Loucy (cell line): ENCODE measurements at regions not wholly inside any gene's neighbourhood (a gene's known extent, or its start where the extent isn't known, plus 50 kb on each side); places are given as distances from the start of the nearest gene placed in this dataset.

Source experiments
- H2AFZ ChIP-seq: fragments of 200-600 bp; sonication (generic); 2 replicates; pipeline ENCODE4 v1.6.0; 2016; ENCODE audit warnings: antibody characterized with exemption, mild to moderate bottlenecking, low read length, moderate library complexity
- H3F3A ChIP-seq: fragments of 200-600 bp; 2 replicates; pipeline ENCODE4 v1.6.0; 2016; ENCODE audit warnings: antibody characterized with exemption, low read depth, mild to moderate bottlenecking
- H3K27me3 ChIP-seq: fragments of 200-600 bp; sonication (generic); 2 replicates; pipeline ENCODE4 v1.6.1; 2014; ENCODE audit warnings: low read length, mild to moderate bottlenecking; ENCODE audit not compliant: insufficient read depth, poor library complexity, severe bottlenecking
- H3K36me3 ChIP-seq: fragments of 200-600 bp; sonication (generic); 2 replicates; pipeline ENCODE4 v1.6.1; 2016; ENCODE audit warnings: low read length; ENCODE audit not compliant: insufficient read depth
- H3K4me1 ChIP-seq: fragments of 200-600 bp; sonication (generic); 2 replicates; pipeline ENCODE4 v1.5.1; 2014; ENCODE audit warnings: low read length, mild to moderate bottlenecking; ENCODE audit not compliant: insufficient read depth, poor library complexity, severe bottlenecking
- H3K4me2 ChIP-seq: fragments of 200-600 bp; sonication (generic); 2 replicates; pipeline ENCODE4 v1.6.0; 2014; ENCODE audit warnings: antibody characterized with exemption, low read length, low read depth, mild to moderate bottlenecking; ENCODE audit not compliant: poor library complexity, severe bottlenecking
- H3K4me3 ChIP-seq: fragments of 200-600 bp; sonication (generic); 2 replicates; pipeline ENCODE4 v1.5.1; 2014; ENCODE audit warnings: low read length, mild to moderate bottlenecking, mixed read lengths; ENCODE audit not compliant: poor library complexity, severe bottlenecking
- H3K79me2 ChIP-seq: fragments of 200-600 bp; sonication (generic); 2 replicates; pipeline ENCODE4 v1.6.1; 2014; ENCODE audit warnings: low read length; ENCODE audit not compliant: insufficient read depth
- H3K9ac ChIP-seq: fragments of 200-600 bp; sonication (generic); 2 replicates; pipeline ENCODE4 v1.6.0; 2014; ENCODE audit warnings: mild to moderate bottlenecking, low read depth, low read length, moderate library complexity; ENCODE audit not compliant: poor library complexity, severe bottlenecking
- H3K9me2 ChIP-seq: fragments of 200-600 bp; sonication (generic); replicated peaks from 2 replicates; pipeline ENCODE4 v1.6.1; 2016; ENCODE audit warnings: low read depth, low read length, mixed read lengths
- H3K9me3 ChIP-seq: fragments of 200-600 bp; sonication (generic); 2 replicates; pipeline ENCODE4 v1.6.1; 2014; ENCODE audit warnings: mild to moderate bottlenecking, antibody characterized with exemption, low read length, low read depth; ENCODE audit not compliant: insufficient read depth
- H4K20me1 ChIP-seq: fragments of 200-600 bp; sonication (generic); 2 replicates; pipeline ENCODE4 v1.6.0; 2014; ENCODE audit warnings: antibody characterized with exemption, low read length, mild to moderate bottlenecking; ENCODE audit not compliant: insufficient read depth, poor library complexity, severe bottlenecking
- EZH2phosphoT487 ChIP-seq: fragments of 200-600 bp; IDR thresholded peaks from 2 replicates; pipeline ENCODE4 v1.6.1; 2018; ENCODE audit warnings: antibody characterized with exemption, mild to moderate bottlenecking, moderate library complexity, borderline replicate concordance
- TF ChIP-seq, protein P1 (sequence below): fragments of 200-600 bp; sonication (generic); conservative IDR thresholded peaks from 2 replicates; pipeline ENCODE4 v1.5.1; 2014; ENCODE audit warnings: mild to moderate bottlenecking, antibody characterized with exemption, low read length

DNA sequence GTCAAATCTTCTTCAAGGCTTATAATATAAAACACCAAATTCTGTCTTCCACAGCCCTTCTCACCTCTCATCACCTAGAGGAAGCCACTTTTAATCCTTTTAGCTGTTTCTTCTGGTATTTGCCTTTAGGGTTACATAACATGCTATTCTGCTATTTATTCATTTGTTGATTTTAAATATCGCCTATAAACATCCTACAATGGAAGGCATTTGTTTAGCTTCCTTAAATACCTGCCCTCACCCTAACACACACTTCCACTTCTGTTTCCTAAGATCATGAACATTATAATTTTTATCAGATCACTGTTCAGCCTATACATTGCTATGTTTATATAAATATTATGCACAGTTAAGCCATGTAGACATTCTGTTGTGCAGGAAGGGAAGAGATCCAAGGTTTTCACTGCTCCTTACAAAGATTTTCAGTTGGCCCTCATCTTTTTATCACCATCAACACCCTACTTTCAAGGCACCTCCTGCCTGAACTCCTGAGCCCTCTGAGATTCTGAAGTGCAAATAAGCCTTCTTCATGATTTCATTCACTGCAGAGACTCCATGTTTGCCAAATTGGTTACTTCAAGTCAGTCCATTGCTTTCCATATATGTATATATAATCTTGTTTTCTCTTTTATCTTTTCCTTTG is 356.9 kb upstream of the ACTBL2 start:
- Histone ChIP-seq H3K9me3 (no peaks in the 10 kb centered on the region), H3F3A (no peaks in the 10 kb centered on the region), H4K20me1 (no peaks in the 10 kb centered on the region), H3K9me2 (no peaks in the 10 kb centered on the region), H3K4me3 (no peak overlapping the region), H3K4me1 (no peaks in the 10 kb centered on the region), H3K9ac (no peak overlapping the region), H3K4me2 (no peak overlapping the region), H2AFZ (no peak overlapping the region), H3K79me2 (no peaks in the 10 kb centered on the region), H3K27me3 (no peaks in the 10 kb centered on the region), H3K36me3 (no peaks in the 10 kb centered on the region)
- TF ChIP-seq EZH2phosphoT487, result no peak
- TF ChIP-seq, protein P1, sequence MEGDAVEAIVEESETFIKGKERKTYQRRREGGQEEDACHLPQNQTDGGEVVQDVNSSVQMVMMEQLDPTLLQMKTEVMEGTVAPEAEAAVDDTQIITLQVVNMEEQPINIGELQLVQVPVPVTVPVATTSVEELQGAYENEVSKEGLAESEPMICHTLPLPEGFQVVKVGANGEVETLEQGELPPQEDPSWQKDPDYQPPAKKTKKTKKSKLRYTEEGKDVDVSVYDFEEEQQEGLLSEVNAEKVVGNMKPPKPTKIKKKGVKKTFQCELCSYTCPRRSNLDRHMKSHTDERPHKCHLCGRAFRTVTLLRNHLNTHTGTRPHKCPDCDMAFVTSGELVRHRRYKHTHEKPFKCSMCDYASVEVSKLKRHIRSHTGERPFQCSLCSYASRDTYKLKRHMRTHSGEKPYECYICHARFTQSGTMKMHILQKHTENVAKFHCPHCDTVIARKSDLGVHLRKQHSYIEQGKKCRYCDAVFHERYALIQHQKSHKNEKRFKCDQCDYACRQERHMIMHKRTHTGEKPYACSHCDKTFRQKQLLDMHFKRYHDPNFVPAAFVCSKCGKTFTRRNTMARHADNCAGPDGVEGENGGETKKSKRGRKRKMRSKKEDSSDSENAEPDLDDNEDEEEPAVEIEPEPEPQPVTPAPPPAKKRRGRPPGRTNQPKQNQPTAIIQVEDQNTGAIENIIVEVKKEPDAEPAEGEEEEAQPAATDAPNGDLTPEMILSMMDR, result no peak

DNA sequence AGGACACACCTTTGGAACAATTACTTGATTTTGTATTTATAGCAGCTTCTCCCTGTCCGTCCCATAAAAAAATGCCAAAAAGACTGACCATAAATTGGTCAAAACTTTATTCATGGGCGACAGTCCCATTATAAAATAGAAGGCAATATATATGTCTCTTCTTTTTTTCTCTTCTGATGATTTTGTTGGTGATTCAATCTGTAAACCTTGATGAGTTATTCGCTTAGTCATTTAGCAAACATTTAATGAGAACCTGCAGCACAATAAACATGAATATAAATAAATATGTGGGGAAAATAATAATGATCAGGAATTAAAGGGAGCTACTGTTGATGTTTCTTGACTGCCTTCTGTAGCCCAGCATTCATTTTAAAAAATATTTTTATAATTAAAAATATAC is 356.4 kb upstream of the ACTBL2 start:
- Histone ChIP-seq H4K20me1 (no peaks in the 10 kb centered on the region), H3K4me1 (no peaks in the 10 kb centered on the region), H3K9me3 (no peaks in the 10 kb centered on the region), H3K4me3 (no peak overlapping the region), H3K27me3 (no peaks in the 10 kb centered on the region), H3K36me3 (no peaks in the 10 kb centered on the region), H3F3A (no peaks in the 10 kb centered on the region), H3K9me2 (no peaks in the 10 kb centered on the region), H3K9ac (no peak overlapping the region), H3K79me2 (no peaks in the 10 kb centered on the region), H3K4me2 (no peak overlapping the region), H2AFZ (no peak overlapping the region)
- TF ChIP-seq, protein P1, result no peak
- TF ChIP-seq EZH2phosphoT487, result no peak

DNA sequence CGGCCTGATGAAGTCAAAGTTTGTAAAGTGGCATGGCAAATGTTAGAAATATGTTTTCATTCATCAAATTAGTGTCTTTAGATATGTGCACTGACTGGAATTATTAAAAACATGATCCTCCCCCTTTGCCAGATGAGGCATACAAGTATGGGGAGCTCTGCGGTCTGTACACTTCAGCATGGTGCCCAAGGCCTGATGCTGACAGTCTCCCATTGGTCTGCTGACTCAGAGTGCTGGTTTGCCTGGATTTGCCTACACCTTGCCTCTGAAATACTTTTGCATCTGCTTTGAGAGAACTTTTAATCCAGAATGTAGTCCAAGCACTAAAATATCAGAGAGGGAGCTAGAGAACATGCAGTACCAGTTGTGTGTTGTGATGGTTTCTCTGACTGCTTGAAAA is 354.3 kb upstream of the ACTBL2 start:
- Histone ChIP-seq H3K4me1 (no peaks in the 10 kb centered on the region), H3K79me2 (no peaks in the 10 kb centered on the region), H3K36me3 (no peaks in the 10 kb centered on the region), H3K4me2 (no peak overlapping the region), H3F3A (no peaks in the 10 kb centered on the region), H3K27me3 (no peaks in the 10 kb centered on the region), H3K4me3 (no peak overlapping the region), H3K9me2 (no peaks in the 10 kb centered on the region), H3K9ac (no peak overlapping the region), H3K9me3 (no peaks in the 10 kb centered on the region), H4K20me1 (no peaks in the 10 kb centered on the region), H2AFZ (no peak overlapping the region)
- TF ChIP-seq, protein P1, result no peak
- no peak for TF ChIP-seq EZH2phosphoT487
